Large intestine (tissue), 3 donors: ENCODE measurements at regions not wholly inside any gene's neighbourhood (a gene's known extent, or its start where the extent isn't known, plus 50 kb on each side); places are given as distances from the start of the nearest gene placed in this dataset.

Experiments
- DNase-seq, 2 donors: peaks; one replicate each; pipeline versions ENCODE4 v3.0.0 to v3.0.0-alpha.2; 2013
- H3K27ac ChIP-seq: one replicate; pipeline ENCODE4 v1.5.1; 2013; ENCODE audit warnings: low read length
- H3K27me3 ChIP-seq: 2 replicates; pipeline ENCODE4 v1.6.1; 2013; ENCODE audit warnings: low read length; ENCODE audit not compliant: control insufficient read depth, insufficient read depth
- H3K36me3 ChIP-seq: 2 replicates; pipeline ENCODE4 v1.6.1; 2013; ENCODE audit warnings: low read length; ENCODE audit not compliant: control insufficient read depth, insufficient read depth
- H3K4me1 ChIP-seq: one replicate; pipeline ENCODE4 v1.6.1; 2013; ENCODE audit warnings: low read length; ENCODE audit not compliant: control insufficient read depth, insufficient read depth
- H3K4me3 ChIP-seq: one replicate; pipeline ENCODE4 v1.5.1; 2013; ENCODE audit warnings: low read length
- H3K9me3 ChIP-seq: one replicate; pipeline ENCODE4 v1.6.1; 2013; ENCODE audit warnings: mild to moderate bottlenecking, low read depth, low read length, moderate library complexity; ENCODE audit not compliant: control insufficient read depth
- WGBS: methylation state at CpG from one replicate; pipeline ENCODE4 v1.1.5; 2013; ENCODE audit warnings: low lambda C conversion rate; ENCODE audit not compliant: insufficient coverage; 5-methylcytosine and 5-hydroxymethylcytosine counted together

- no peaks in the 10 kb centered on the region for H3K9me3 ChIP-seq
- no peak for DNase-seq
- no peaks in the 10 kb centered on the region for H3K4me1 ChIP-seq
- H3K27ac ChIP-seq, result no peak overlapping the region
- H3K36me3 ChIP-seq, result no peaks in the 10 kb centered on the region
- WGBS, result no CpG with 5 or more reads among the region's 9 CpGs
- H3K4me3 ChIP-seq, result no peak overlapping the region
- no peaks in the 10 kb centered on the region for H3K27me3 ChIP-seq
Measured at GRCh38 chr20:39658662-39659409, 696.7 kb downstream of the DHX35 start.

GRCh38 chr20:39654171-39654570 is 692.0 kb downstream of the DHX35 start:
- no CpG with 5 or more reads among the region's 4 CpGs for WGBS

GRCh38 chr20:39651645-39652325 is 689.6 kb downstream of the DHX35 start:
- no CpG with 5 or more reads among the region's 9 CpGs for WGBS
- H3K4me3 ChIP-seq, result no peak overlapping the region
- no peaks in the 10 kb centered on the region for H3K4me1 ChIP-seq
- H3K36me3 ChIP-seq, result no peaks in the 10 kb centered on the region
- H3K27me3 ChIP-seq, result no peaks in the 10 kb centered on the region
- no peak overlapping the region for H3K27ac ChIP-seq
- no peak for DNase-seq
- H3K9me3 ChIP-seq, result no peaks in the 10 kb centered on the region

More at GRCh38 chr20:39654171-39654570, 692.0 kb downstream of the DHX35 start:
- Histone ChIP-seq H3K27me3 (no peaks in the 10 kb centered on the region), H3K4me1 (no peaks in the 10 kb centered on the region), H3K27ac (no peak overlapping the region), H3K36me3 (no peaks in the 10 kb centered on the region), H3K4me3 (no peak overlapping the region), H3K9me3 (no peaks in the 10 kb centered on the region)
- DNase-seq, result no peak

GRCh38 chr20:39646874-39647413 is 684.8 kb downstream of the DHX35 start:
- no peaks in the 10 kb centered on the region for H3K36me3 ChIP-seq
- H3K27ac ChIP-seq, result no peak overlapping the region
- DNase-seq, result no peak
- no CpG with 5 or more reads among the region's 7 CpGs for WGBS
- H3K9me3 ChIP-seq, result no peaks in the 10 kb centered on the region
- no peak overlapping the region for H3K4me3 ChIP-seq
- H3K27me3 ChIP-seq, result peaks cover 2% of the 10 kb centered on the region
- no peaks in the 10 kb centered on the region for H3K4me1 ChIP-seq

GRCh38 chr20:39645131-39645530 is 683.0 kb downstream of the DHX35 start:
- H3K27ac ChIP-seq, result no peak overlapping the region
- H3K4me1 ChIP-seq, result no peaks in the 10 kb centered on the region
- no peaks in the 10 kb centered on the region for H3K36me3 ChIP-seq
- no peaks in the 10 kb centered on the region for H3K9me3 ChIP-seq
- H3K27me3 ChIP-seq, result peaks cover 2% of the 10 kb centered on the region
- no CpG with 5 or more reads among the region's 3 CpGs for WGBS
- H3K4me3 ChIP-seq, result no peak overlapping the region
- no peak for DNase-seq

- no peaks in the 10 kb centered on the region for H3K36me3 ChIP-seq
- no peak for DNase-seq
- peaks cover 2% of the 10 kb centered on the region for H3K27me3 ChIP-seq
- H3K27ac ChIP-seq, result no peak overlapping the region
- no peaks in the 10 kb centered on the region for H3K4me1 ChIP-seq
- no peaks in the 10 kb centered on the region for H3K9me3 ChIP-seq
- H3K4me3 ChIP-seq, result no peak overlapping the region
- WGBS, result no CpG with 5 or more reads among the region's 1 CpG
Measured at GRCh38 chr20:39643292-39643691, 681.1 kb downstream of the DHX35 start.

- DNase-seq, result no peak
- Histone ChIP-seq H3K36me3 (no peaks in the 10 kb centered on the region), H3K27ac (no peak overlapping the region), H3K4me3 (no peak overlapping the region), H3K9me3 (no peaks in the 10 kb centered on the region), H3K4me1 (no peaks in the 10 kb centered on the region), H3K27me3 (peaks cover 2% of the 10 kb centered on the region)
- 79% methylated on average over 4 of the region's 4 CpGs for WGBS
Measured at GRCh38 chr20:39641423-39641822, 679.3 kb downstream of the DHX35 start.

- no peak overlapping the region for H3K27ac ChIP-seq
- H3K4me1 ChIP-seq, result no peaks in the 10 kb centered on the region
- H3K36me3 ChIP-seq, result no peaks in the 10 kb centered on the region
- H3K9me3 ChIP-seq, result no peaks in the 10 kb centered on the region
- no CpG with 5 or more reads among the region's 8 CpGs for WGBS
- H3K27me3 ChIP-seq, result no peaks in the 10 kb centered on the region
- no peak for DNase-seq
- H3K4me3 ChIP-seq, result no peak overlapping the region
Measured at GRCh38 chr20:39640147-39640546, 678.0 kb downstream of the DHX35 start.

GRCh38 chr20:39638731-39639130 is 676.6 kb downstream of the DHX35 start:
- H3K9me3 ChIP-seq, result no peaks in the 10 kb centered on the region
- H3K27me3 ChIP-seq, result no peaks in the 10 kb centered on the region
- no peaks in the 10 kb centered on the region for H3K36me3 ChIP-seq
- no CpG with 5 or more reads among the region's 2 CpGs for WGBS
- DNase-seq, result no peak
- no peaks in the 10 kb centered on the region for H3K4me1 ChIP-seq
- no peak overlapping the region for H3K4me3 ChIP-seq
- H3K27ac ChIP-seq, result no peak overlapping the region

GRCh38 chr20:39633689-39634088 is 671.5 kb downstream of the DHX35 start:
- Histone ChIP-seq H3K27me3 (no peaks in the 10 kb centered on the region), H3K4me3 (no peak overlapping the region), H3K4me1 (no peaks in the 10 kb centered on the region), H3K27ac (no peak overlapping the region), H3K9me3 (no peaks in the 10 kb centered on the region), H3K36me3 (no peaks in the 10 kb centered on the region)
- 47% methylated on average over 3 of the region's 7 CpGs for WGBS
- DNase-seq, result no peak
